ENCODE measurements at regions not wholly inside any gene's neighbourhood (a gene's known extent, or its start where the extent isn't known, plus 50 kb on each side); places are given as distances from the start of the nearest gene placed in this dataset.

GRCh38 chr6:166824146-166824879, 132.0 kb downstream of the RNASET2 start:
- H3K27ac ChIP-seq = no peak overlapping the region
- peak in 1 of 2 donors; percentile 48 for DNase-seq
- peaks cover 0 to 2% of the 10 kb centered on the region in 2 donors for H3K27me3 ChIP-seq
- H3K4me1 ChIP-seq = peaks cover 0 to 5% (median 0%) of the 10 kb centered on the region in 4 donors
- H3K4me3 ChIP-seq = no peak overlapping the region
- intact Hi-C loops (cut with DNase I; ENCODE audit: low total_unique reads) = no loop called here
- no peak for TF ChIP-seq CTCF (IDR thresholded peaks at IDR 0.05)
- no peaks in the 10 kb centered on the region for H3K9me3 ChIP-seq
- no peaks in the 10 kb centered on the region for H3K36me3 ChIP-seq

- H3K36me3 ChIP-seq = no peaks in the 10 kb centered on the region
- H3K4me3 ChIP-seq = no peak overlapping the region
Observed at GRCh38 chr6:166822609-166823008, 133.7 kb downstream of the RNASET2 start.

DNA sequence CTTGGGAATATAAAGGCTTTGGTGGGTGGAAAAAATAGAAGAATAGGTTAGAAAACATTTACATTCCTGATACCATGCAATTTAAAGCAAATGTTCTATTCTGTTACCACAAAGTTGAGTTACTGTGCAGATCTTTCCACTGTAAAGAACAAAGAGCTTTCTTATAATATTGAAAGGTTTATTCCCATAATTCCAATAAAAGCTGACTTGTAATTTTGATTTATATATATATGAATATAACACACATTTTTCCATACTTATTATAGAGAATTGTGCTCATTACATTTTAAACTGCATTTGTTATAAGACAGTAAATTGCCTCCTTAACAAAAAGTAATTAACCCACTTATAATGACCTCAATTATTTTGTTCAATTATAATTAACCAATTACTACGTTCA, 135.9 kb downstream of the RNASET2 start:
- Histone ChIP-seq H3K9me3 (no peaks in the 10 kb centered on the region), H3K4me3 (no peak overlapping the region), H3K27me3 (peaks cover 0 to 2% of the 10 kb centered on the region in 2 donors), H3K27ac (no peak overlapping the region), H3K36me3 (no peaks in the 10 kb centered on the region), H3K4me1 (no peaks in the 10 kb centered on the region)
- DNase-seq = no peak
- TF ChIP-seq CTCF (IDR thresholded peaks at IDR 0.05) = no peak
- intact Hi-C loops (cut with DNase I; ENCODE audit: low total_unique reads) = no loop called here

More at GRCh38 chr6:166822609-166823008, 133.7 kb downstream of the RNASET2 start:
- Histone ChIP-seq H3K27me3 (peaks cover 0 to 2% of the 10 kb centered on the region in 2 donors), H3K9me3 (no peaks in the 10 kb centered on the region), H3K4me1 (peaks cover 0 to 5% (median 0%) of the 10 kb centered on the region in 4 donors), H3K27ac (no peak overlapping the region)
- DNase-seq = no peak
- intact Hi-C loops (cut with DNase I; ENCODE audit: low total_unique reads) = no loop called here
- TF ChIP-seq CTCF (IDR thresholded peaks at IDR 0.05) = no peak

- Histone ChIP-seq H3K36me3 (no peaks in the 10 kb centered on the region), H3K9me3 (no peaks in the 10 kb centered on the region), H3K4me3 (no peak overlapping the region), H3K27ac (no peak overlapping the region), H3K27me3 (peaks cover 0 to 2% of the 10 kb centered on the region in 2 donors), H3K4me1 (no peaks in the 10 kb centered on the region)
- no peak for TF ChIP-seq CTCF (IDR thresholded peaks at IDR 0.05)
- no peak for DNase-seq
- intact Hi-C loops (cut with DNase I; ENCODE audit: low total_unique reads) = no loop called here
Observed at GRCh38 chr6:166820070-166820469, 136.3 kb downstream of the RNASET2 start.

- Histone ChIP-seq H3K9me3 (no peaks in the 10 kb centered on the region), H3K4me3 (no peak overlapping the region), H3K27ac (no peak overlapping the region), H3K36me3 (no peaks in the 10 kb centered on the region), H3K4me1 (no peaks in the 10 kb centered on the region), H3K27me3 (no peaks in the 10 kb centered on the region)
- intact Hi-C loops (cut with DNase I; ENCODE audit: low total_unique reads) = no loop called here
- no peak for DNase-seq
- no peak for TF ChIP-seq CTCF (IDR thresholded peaks at IDR 0.05)
Observed at GRCh38 chr6:166815629-166816028, 140.7 kb downstream of the RNASET2 start.
